ENCODE measurements at regions not wholly inside any gene's neighbourhood (a gene's known extent, or its start where the extent isn't known, plus 50 kb on each side); places are given as distances from the start of the nearest gene placed in this dataset.

DNA sequence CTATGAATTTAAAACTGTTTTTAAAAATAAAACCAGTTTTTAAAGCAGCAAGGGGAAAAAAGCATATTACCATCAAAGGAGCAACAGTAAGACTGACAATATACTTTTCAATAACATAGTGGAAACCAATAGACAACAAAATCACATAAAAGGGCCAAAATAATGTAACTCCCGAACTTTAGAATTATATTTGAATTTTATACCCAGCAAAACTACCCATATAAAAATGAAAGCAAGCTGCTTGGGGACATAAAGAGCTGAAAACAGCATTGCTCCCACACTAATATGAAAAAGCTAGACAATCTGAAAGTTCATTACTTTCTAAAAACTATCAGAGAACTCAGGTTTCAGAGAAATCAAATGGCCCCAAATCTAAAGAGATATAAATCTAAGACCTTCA, 199.4 kb upstream of the ARID1B start:
- dilution Hi-C loops (cut with HindIII; ENCODE audit: low sequenced_read_pairs, unreplicated experiment) = no loop called here
- Histone ChIP-seq H3K4me2 (ENCODE audit: low read depth, low read length) (no peak overlapping the region), H3K18ac (ENCODE audit: low read depth, low read length) (no peak overlapping the region), H3K79me1 (ENCODE audit: low read depth in 1 of 2, low read length in 2 of 2) (no peaks in the 10 kb centered on the region), H2BK5ac (ENCODE audit: low read depth, low read length, poor library complexity, severe bottlenecking) (no peak overlapping the region), H2BK15ac (ENCODE audit: low read depth, low read length) (no peak overlapping the region), H4K8ac (ENCODE audit: low read depth in 2 of 2, low read length in 2 of 2) (no peak overlapping the region), H3K27ac (ENCODE audit: insufficient read depth, low read length) (no peak overlapping the region), H4K20me1 (ENCODE audit: insufficient read depth, low read length) (no peaks in the 10 kb centered on the region), H3K27me3 (ENCODE audit: control insufficient read depth, insufficient read depth, low read length) (no peaks in the 10 kb centered on the region), H3K14ac (replicated peaks; ENCODE audit: low read depth, low read length) (no peak overlapping the region), H3K9me3 (ENCODE audit: control insufficient read depth, insufficient read depth, low read length) (peaks cover 21% of the 10 kb centered on the region), H4K91ac (ENCODE audit: insufficient read depth, low read depth, low read length) (no peak overlapping the region), H3K36me3 (ENCODE audit: control insufficient read depth, insufficient read depth, low read length) (no peaks in the 10 kb centered on the region), H3K56ac (ENCODE audit: extremely low read depth, insufficient read depth, low read length) (no peak overlapping the region), H2BK120ac (ENCODE audit: low read depth, low read length) (no peak overlapping the region), H2AK9ac (replicated peaks; ENCODE audit: low read depth, low read length, poor library complexity) (no peak overlapping the region), H3K4ac (ENCODE audit: low read depth, low read length) (no peak overlapping the region), H4K5ac (ENCODE audit: low read depth, low read length) (no peak overlapping the region), H3K9ac (ENCODE audit: low read depth, low read length) (no peak overlapping the region), H2AK5ac (ENCODE audit: low read depth, low read length) (no peak overlapping the region), H3K4me3 (ENCODE audit: insufficient read depth, low read depth, low read length) (no peak overlapping the region), H3K9me1 (ENCODE audit: insufficient read depth, low read length) (no peaks in the 10 kb centered on the region), H2BK20ac (ENCODE audit: low read depth, low read length) (no peak overlapping the region), H2AFZ (replicated peaks; ENCODE audit: low read length, poor library complexity) (no peak overlapping the region), H3K4me1 (ENCODE audit: control insufficient read depth, insufficient read depth, low read length) (no peaks in the 10 kb centered on the region), H3K23ac (ENCODE audit: low read depth, low read length) (no peak overlapping the region)
- TF ChIP-seq NFE2L2 (IDR thresholded peaks at IDR 0.05; ENCODE audit: low read depth, low read length) (no peak), RCOR1 (IDR thresholded peaks at IDR 0.05; ENCODE audit: insufficient replicate concordance, low read length) (no peak), FOS (IDR thresholded peaks at IDR 0.05; ENCODE audit: low read depth, low read length) (no peak), POLR2A (IDR thresholded peaks at IDR 0.05; ENCODE audit: low read depth, low read length) (no peak), MAZ (IDR thresholded peaks at IDR 0.05; ENCODE audit: borderline replicate concordance, low read depth, low read length) (no peak), MXI1 (IDR thresholded peaks at IDR 0.05; ENCODE audit: borderline replicate concordance, low read depth, low read length) (no peak), CHD1 (IDR thresholded peaks at IDR 0.05; ENCODE audit: low read depth, low read length) (no peak), RFX5 (IDR thresholded peaks at IDR 0.05; ENCODE audit: low read depth, low read length) (no peak), MAFK (IDR thresholded peaks at IDR 0.05; ENCODE audit: low read depth, low read length) (no peak), SMC3 (IDR thresholded peaks at IDR 0.05; ENCODE audit: low read depth, low read length) (no peak), RAD21 (IDR thresholded peaks at IDR 0.05; ENCODE audit: low read length) (no peak), CEBPB (IDR thresholded peaks at IDR 0.05; ENCODE audit: low read depth, low read length) (no peak), BHLHE40 (IDR thresholded peaks at IDR 0.05; ENCODE audit: low read depth, low read length) (no peak)
- TF ChIP-seq, protein P1, sequence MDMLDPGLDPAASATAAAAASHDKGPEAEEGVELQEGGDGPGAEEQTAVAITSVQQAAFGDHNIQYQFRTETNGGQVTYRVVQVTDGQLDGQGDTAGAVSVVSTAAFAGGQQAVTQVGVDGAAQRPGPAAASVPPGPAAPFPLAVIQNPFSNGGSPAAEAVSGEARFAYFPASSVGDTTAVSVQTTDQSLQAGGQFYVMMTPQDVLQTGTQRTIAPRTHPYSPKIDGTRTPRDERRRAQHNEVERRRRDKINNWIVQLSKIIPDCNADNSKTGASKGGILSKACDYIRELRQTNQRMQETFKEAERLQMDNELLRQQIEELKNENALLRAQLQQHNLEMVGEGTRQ (IDR thresholded peaks at IDR 0.05; ENCODE audit: low read depth, low read length) = no peak
- TF ChIP-seq, protein P2, sequence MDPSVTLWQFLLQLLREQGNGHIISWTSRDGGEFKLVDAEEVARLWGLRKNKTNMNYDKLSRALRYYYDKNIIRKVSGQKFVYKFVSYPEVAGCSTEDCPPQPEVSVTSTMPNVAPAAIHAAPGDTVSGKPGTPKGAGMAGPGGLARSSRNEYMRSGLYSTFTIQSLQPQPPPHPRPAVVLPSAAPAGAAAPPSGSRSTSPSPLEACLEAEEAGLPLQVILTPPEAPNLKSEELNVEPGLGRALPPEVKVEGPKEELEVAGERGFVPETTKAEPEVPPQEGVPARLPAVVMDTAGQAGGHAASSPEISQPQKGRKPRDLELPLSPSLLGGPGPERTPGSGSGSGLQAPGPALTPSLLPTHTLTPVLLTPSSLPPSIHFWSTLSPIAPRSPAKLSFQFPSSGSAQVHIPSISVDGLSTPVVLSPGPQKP (IDR thresholded peaks at IDR 0.05; ENCODE audit: borderline replicate concordance, low read depth, low read length) = no peak
- TF ChIP-seq, protein P3, sequence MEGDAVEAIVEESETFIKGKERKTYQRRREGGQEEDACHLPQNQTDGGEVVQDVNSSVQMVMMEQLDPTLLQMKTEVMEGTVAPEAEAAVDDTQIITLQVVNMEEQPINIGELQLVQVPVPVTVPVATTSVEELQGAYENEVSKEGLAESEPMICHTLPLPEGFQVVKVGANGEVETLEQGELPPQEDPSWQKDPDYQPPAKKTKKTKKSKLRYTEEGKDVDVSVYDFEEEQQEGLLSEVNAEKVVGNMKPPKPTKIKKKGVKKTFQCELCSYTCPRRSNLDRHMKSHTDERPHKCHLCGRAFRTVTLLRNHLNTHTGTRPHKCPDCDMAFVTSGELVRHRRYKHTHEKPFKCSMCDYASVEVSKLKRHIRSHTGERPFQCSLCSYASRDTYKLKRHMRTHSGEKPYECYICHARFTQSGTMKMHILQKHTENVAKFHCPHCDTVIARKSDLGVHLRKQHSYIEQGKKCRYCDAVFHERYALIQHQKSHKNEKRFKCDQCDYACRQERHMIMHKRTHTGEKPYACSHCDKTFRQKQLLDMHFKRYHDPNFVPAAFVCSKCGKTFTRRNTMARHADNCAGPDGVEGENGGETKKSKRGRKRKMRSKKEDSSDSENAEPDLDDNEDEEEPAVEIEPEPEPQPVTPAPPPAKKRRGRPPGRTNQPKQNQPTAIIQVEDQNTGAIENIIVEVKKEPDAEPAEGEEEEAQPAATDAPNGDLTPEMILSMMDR (conservative IDR thresholded peaks at IDR 0.05; ENCODE audit: low read depth, low read length) = no peak
- CTCF ChIA-PET = interaction anchor here (0.6 kb wide), 1 partner anchor 165 kb away, joined by 3 read pairs; no protein-coding TSS in a partner anchor
- no peak for ATAC-seq (ENCODE audit: low read depth)
- POLR2A ChIA-PET (ENCODE audit: unreplicated experiment) = no interaction called here
- intact Hi-C loops (cut with micrococcal nuclease) = no loop called here
- in situ Hi-C loops (cut with MboI; ENCODE audit: low sequenced_read_pairs) = no loop called here
- no CpG with 5 or more reads among the region's 1 CpG for WGBS, 2 experiments (ENCODE audit: extremely low coverage in 2 of 2, insufficient read length in 1 of 2)
- DNase-seq = no peak
- BruUV-seq (replicated peaks) = no TSS peak
